SK-N-SH treated with all-trans-retinoic acid at 6 μM for 48 hours (cell line): ENCODE measurements at regions not wholly inside any gene's neighbourhood (a gene's known extent, or its start where the extent isn't known, plus 50 kb on each side); places are given as distances from the start of the nearest gene placed in this dataset.

Experiments
- ATAC-seq: fragments of 200-7000 bp; cut with Tn5 transposase; 3 replicates; pipeline ENCODE4 v1.9.1; 2020; ENCODE audit warnings: mild to moderate bottlenecking, moderate library complexity
- ARNTL ChIP-seq: fragments of 450-650 bp; formaldehyde crosslinking; IDR thresholded peaks from 2 replicates; pipeline ENCODE4 v1.5.0; 2020; ENCODE audit warnings: low read depth, mild to moderate bottlenecking, moderate library complexity, borderline replicate concordance
- BACH2 ChIP-seq: fragments of 250-450 bp; sonication (Bioruptor Pico); IDR thresholded peaks from 2 replicates; pipeline ENCODE4 v1.9.0; 2021; ENCODE audit warnings: mild to moderate bottlenecking, borderline replicate concordance
- ESRRG ChIP-seq: fragments of 250-450 bp; sonication (Bioruptor Pico); IDR thresholded peaks from 2 replicates; pipeline ENCODE4 v1.6.1; 2021; ENCODE audit warnings: mild to moderate bottlenecking
- GLIS3 ChIP-seq: fragments of 250-450 bp; sonication (Bioruptor Pico); IDR thresholded peaks from 2 replicates; pipeline ENCODE4 v1.5.0; 2020; ENCODE audit warnings: mild to moderate bottlenecking, moderate library complexity
- ISL1 ChIP-seq: fragments of 250-450 bp; sonication (Bioruptor Pico); IDR thresholded peaks from 2 replicates; pipeline ENCODE4 v2.1.2; 2022; ENCODE audit warnings: mild to moderate bottlenecking, moderate library complexity
- OSR1 ChIP-seq: fragments of 250-450 bp; sonication (Bioruptor Pico); IDR thresholded peaks from 2 replicates; pipeline ENCODE4 v1.8.0; 2022; ENCODE audit warnings: moderate library complexity, mild to moderate bottlenecking, inconsistent platforms
- PPARA ChIP-seq: fragments of 250-450 bp; sonication (Bioruptor Pico); IDR thresholded peaks from 2 replicates; pipeline ENCODE4 v1.5.0; 2020; ENCODE audit warnings: mild to moderate bottlenecking, borderline replicate concordance
- RARB ChIP-seq: fragments of 250-450 bp; sonication (Bioruptor Pico); IDR thresholded peaks from 2 replicates; pipeline ENCODE4 v1.8.0; 2021; ENCODE audit warnings: mild to moderate bottlenecking, moderate library complexity
- SNAI2 ChIP-seq: fragments of 250-450 bp; sonication (Bioruptor Pico); IDR thresholded peaks from 2 replicates; pipeline ENCODE4 v1.5.0; 2020; ENCODE audit warnings: mild to moderate bottlenecking, moderate library complexity
- TCF4 ChIP-seq: fragments of 250-450 bp; sonication (Bioruptor Pico); IDR thresholded peaks from 2 replicates; pipeline ENCODE4 v1.8.0; 2021; ENCODE audit warnings: mild to moderate bottlenecking, moderate library complexity, borderline replicate concordance
- TOX ChIP-seq: fragments of 250-450 bp; sonication (Bioruptor Pico); IDR thresholded peaks from 2 replicates; pipeline ENCODE4 v1.8.0; 2021; ENCODE audit warnings: mild to moderate bottlenecking, moderate library complexity, borderline replicate concordance
- TSHZ2 ChIP-seq: fragments of 250-450 bp; sonication (Bioruptor Pico); IDR thresholded peaks from 2 replicates; pipeline ENCODE4 v1.5.0; 2020; ENCODE audit warnings: mild to moderate bottlenecking, moderate library complexity
- ZFP3 ChIP-seq: fragments of 250-450 bp; sonication (Bioruptor Pico); IDR thresholded peaks from 2 replicates; pipeline ENCODE4 v1.5.0; 2020; ENCODE audit warnings: mild to moderate bottlenecking, moderate library complexity
- ZFP30 ChIP-seq: fragments of 450-650 bp; formaldehyde crosslinking; IDR thresholded peaks from 2 replicates; pipeline ENCODE4 v1.5.0; 2022; ENCODE audit warnings: mild to moderate bottlenecking, moderate library complexity
- ZNF565 ChIP-seq: fragments of 450-650 bp; formaldehyde crosslinking; conservative IDR thresholded peaks from 2 replicates; pipeline ENCODE4 v1.5.0; 2020; ENCODE audit warnings: low read depth, mild to moderate bottlenecking, moderate library complexity
- ZNF70 ChIP-seq: fragments of 450-650 bp; formaldehyde crosslinking; IDR thresholded peaks from 2 replicates; pipeline ENCODE4 v1.5.0; 2020; ENCODE audit warnings: mild to moderate bottlenecking, moderate library complexity
- TF ChIP-seq, protein P1 (sequence below): fragments of 250-450 bp; sonication (Bioruptor Pico); IDR thresholded peaks from 2 replicates; pipeline ENCODE4 v1.8.0; 2020; ENCODE audit warnings: mild to moderate bottlenecking, moderate library complexity, borderline replicate concordance
- TF ChIP-seq, protein P2 (sequence below): fragments of 250-450 bp; sonication (Bioruptor Pico); IDR thresholded peaks from 2 replicates; pipeline ENCODE4 v1.8.0; 2021; ENCODE audit warnings: low read depth, mild to moderate bottlenecking, moderate library complexity, borderline replicate concordance
- TF ChIP-seq, protein P3 (sequence below): fragments of 250-450 bp; sonication (Bioruptor Pico); IDR thresholded peaks from 2 replicates; pipeline ENCODE4 v1.5.1; 2020; ENCODE audit warnings: low read depth, mild to moderate bottlenecking, moderate library complexity
- TF ChIP-seq, protein P4 (sequence below): fragments of 250-450 bp; sonication (Bioruptor Pico); IDR thresholded peaks from 2 replicates; pipeline ENCODE4 v1.5.1; 2021; ENCODE audit warnings: mild to moderate bottlenecking, moderate library complexity

- no peak for ATAC-seq
- TF ChIP-seq, protein P1, sequence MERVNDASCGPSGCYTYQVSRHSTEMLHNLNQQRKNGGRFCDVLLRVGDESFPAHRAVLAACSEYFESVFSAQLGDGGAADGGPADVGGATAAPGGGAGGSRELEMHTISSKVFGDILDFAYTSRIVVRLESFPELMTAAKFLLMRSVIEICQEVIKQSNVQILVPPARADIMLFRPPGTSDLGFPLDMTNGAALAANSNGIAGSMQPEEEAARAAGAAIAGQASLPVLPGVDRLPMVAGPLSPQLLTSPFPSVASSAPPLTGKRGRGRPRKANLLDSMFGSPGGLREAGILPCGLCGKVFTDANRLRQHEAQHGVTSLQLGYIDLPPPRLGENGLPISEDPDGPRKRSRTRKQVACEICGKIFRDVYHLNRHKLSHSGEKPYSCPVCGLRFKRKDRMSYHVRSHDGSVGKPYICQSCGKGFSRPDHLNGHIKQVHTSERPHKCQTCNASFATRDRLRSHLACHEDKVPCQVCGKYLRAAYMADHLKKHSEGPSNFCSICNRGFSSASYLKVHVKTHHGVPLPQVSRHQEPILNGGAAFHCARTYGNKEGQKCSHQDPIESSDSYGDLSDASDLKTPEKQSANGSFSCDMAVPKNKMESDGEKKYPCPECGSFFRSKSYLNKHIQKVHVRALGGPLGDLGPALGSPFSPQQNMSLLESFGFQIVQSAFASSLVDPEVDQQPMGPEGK (CRISPR knock-in tag): no peak
- TF ChIP-seq SNAI2 (CRISPR knock-in tag) (no peak), BACH2 (CRISPR knock-in tag) (no peak)
These were observed 479.8 kb upstream of the MKI67 start for GRCh38 chr10:128606055-128606454.

- no peak for TF ChIP-seq ISL1 (CRISPR knock-in tag)
- no peak for ATAC-seq
These were observed 482.6 kb upstream of the MKI67 start for GRCh38 chr10:128608791-128609190.

GRCh38 chr10:128609460-128609859, 483.2 kb upstream of the MKI67 start:
- no peak for TF ChIP-seq TOX (CRISPR knock-in tag)
- no peak for TF ChIP-seq ESRRG (CRISPR knock-in tag)
- no peak for TF ChIP-seq ZFP30 (CRISPR knock-in tag)
- TF ChIP-seq, protein P2, sequence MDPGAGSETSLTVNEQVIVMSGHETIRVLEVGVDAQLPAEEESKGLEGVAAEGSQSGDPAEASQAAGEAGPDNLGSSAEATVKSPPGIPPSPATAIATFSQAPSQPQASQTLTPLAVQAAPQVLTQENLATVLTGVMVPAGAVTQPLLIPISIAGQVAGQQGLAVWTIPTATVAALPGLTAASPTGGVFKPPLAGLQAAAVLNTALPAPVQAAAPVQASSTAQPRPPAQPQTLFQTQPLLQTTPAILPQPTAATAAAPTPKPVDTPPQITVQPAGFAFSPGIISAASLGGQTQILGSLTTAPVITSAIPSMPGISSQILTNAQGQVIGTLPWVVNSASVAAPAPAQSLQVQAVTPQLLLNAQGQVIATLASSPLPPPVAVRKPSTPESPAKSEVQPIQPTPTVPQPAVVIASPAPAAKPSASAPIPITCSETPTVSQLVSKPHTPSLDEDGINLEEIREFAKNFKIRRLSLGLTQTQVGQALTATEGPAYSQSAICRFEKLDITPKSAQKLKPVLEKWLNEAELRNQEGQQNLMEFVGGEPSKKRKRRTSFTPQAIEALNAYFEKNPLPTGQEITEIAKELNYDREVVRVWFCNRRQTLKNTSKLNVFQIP (CRISPR knock-in tag): no peak
- TF ChIP-seq GLIS3: no peak
- TF ChIP-seq PPARA (CRISPR knock-in tag): no peak
- TF ChIP-seq, protein P3, sequence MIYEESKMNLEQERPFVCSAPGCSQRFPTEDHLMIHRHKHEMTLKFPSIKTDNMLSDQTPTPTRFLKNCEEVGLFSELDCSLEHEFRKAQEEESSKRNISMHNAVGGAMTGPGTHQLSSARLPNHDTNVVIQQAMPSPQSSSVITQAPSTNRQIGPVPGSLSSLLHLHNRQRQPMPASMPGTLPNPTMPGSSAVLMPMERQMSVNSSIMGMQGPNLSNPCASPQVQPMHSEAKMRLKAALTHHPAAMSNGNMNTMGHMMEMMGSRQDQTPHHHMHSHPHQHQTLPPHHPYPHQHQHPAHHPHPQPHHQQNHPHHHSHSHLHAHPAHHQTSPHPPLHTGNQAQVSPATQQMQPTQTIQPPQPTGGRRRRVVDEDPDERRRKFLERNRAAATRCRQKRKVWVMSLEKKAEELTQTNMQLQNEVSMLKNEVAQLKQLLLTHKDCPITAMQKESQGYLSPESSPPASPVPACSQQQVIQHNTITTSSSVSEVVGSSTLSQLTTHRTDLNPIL: no peak
- TF ChIP-seq ISL1 (CRISPR knock-in tag): no peak
- no peak for TF ChIP-seq SNAI2 (CRISPR knock-in tag)
- TF ChIP-seq BACH2 (CRISPR knock-in tag): no peak
- TF ChIP-seq OSR1 (CRISPR knock-in tag): no peak
- TF ChIP-seq, protein P4, sequence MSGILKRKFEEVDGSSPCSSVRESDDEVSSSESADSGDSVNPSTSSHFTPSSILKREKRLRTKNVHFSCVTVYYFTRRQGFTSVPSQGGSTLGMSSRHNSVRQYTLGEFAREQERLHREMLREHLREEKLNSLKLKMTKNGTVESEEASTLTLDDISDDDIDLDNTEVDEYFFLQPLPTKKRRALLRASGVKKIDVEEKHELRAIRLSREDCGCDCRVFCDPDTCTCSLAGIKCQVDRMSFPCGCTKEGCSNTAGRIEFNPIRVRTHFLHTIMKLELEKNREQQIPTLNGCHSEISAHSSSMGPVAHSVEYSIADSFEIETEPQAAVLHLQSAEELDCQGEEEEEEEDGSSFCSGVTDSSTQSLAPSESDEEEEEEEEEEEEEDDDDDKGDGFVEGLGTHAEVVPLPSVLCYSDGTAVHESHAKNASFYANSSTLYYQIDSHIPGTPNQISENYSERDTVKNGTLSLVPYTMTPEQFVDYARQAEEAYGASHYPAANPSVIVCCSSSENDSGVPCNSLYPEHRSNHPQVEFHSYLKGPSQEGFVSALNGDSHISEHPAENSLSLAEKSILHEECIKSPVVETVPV (CRISPR knock-in tag): no peak
- TF ChIP-seq TCF4 (CRISPR knock-in tag): no peak
- no peak for ATAC-seq

- no peak for ATAC-seq
- TF ChIP-seq PPARA (CRISPR knock-in tag): no peak
- TF ChIP-seq, protein P2 (CRISPR knock-in tag): no peak
- TF ChIP-seq RARB (CRISPR knock-in tag): no peak
- no peak for TF ChIP-seq TOX (CRISPR knock-in tag)
- TF ChIP-seq, protein P4 (CRISPR knock-in tag): no peak
- TF ChIP-seq OSR1 (CRISPR knock-in tag): no peak
- TF ChIP-seq ESRRG (CRISPR knock-in tag): no peak
- no peak for TF ChIP-seq ARNTL
- no peak for TF ChIP-seq ZNF70 (CRISPR knock-in tag)
- no peak for TF ChIP-seq GLIS3
- no peak for TF ChIP-seq TCF4 (CRISPR knock-in tag)
- TF ChIP-seq TSHZ2 (CRISPR knock-in tag): no peak
- no peak for TF ChIP-seq ZFP3 (CRISPR knock-in tag)
- no peak for TF ChIP-seq BACH2 (CRISPR knock-in tag)
- no peak for TF ChIP-seq ISL1 (CRISPR knock-in tag)
- TF ChIP-seq ZFP30 (CRISPR knock-in tag): no peak
- TF ChIP-seq ZNF565 (CRISPR knock-in tag): no peak
- TF ChIP-seq, all 23 proteins: peak for 0
These were observed 483.9 kb upstream of the MKI67 start for GRCh38 chr10:128610113-128610512.
